Activated CD8-positive, alpha-beta memory T cell treated with anti-CD3 and anti-CD28 coated beads, Interleukin-2, amount 10 ng/mL, durations not matched to agents 7 days and 5 days (primary cell): ENCODE measurements at regions not wholly inside any gene's neighbourhood (a gene's known extent, or its start where the extent isn't known, plus 50 kb on each side); places are given as distances from the start of the nearest gene placed in this dataset.
"Not testable (repeated sequence)": the region's sequence is repeated elsewhere in the genome, so short reads cannot be mapped to it uniquely, and the experiment has no call there.

Experiments used
- ATAC-seq: fragments of 150-1000 bp; cut with Tn5 transposase; one replicate; pipeline ENCODE4 v1.10.0; 2021; ENCODE audit warnings: moderate library complexity
- CTCF ChIA-PET: fragments of 350-600 bp; sonication (Branson Sonifier 250); formaldehyde crosslinking; loops from one replicate; lab custom pipeline; 2021; ENCODE audit warnings: antibody characterized with exemption; lab: Charles Lee
- DNase-seq: peaks from one replicate; pipeline ENCODE4 v3.0.0-alpha.2; 2020
- H3K27ac Mint-ChIP-seq: one replicate; pipeline ENCODE4 v1.8.0; 2021; ENCODE audit warnings: mild to moderate bottlenecking, mixed read lengths
- H3K27me3 Mint-ChIP-seq: one replicate; pipeline ENCODE4 v1.8.0; 2021; ENCODE audit warnings: mixed read lengths
- H3K36me3 Mint-ChIP-seq: one replicate; pipeline ENCODE4 v1.8.0; 2021; ENCODE audit warnings: mild to moderate bottlenecking, mixed read lengths
- H3K4me1 Mint-ChIP-seq: one replicate; pipeline ENCODE4 v1.8.0; 2021; ENCODE audit warnings: mixed read lengths
- H3K4me3 Mint-ChIP-seq: one replicate; pipeline ENCODE4 v1.8.0; 2021; ENCODE audit warnings: mild to moderate bottlenecking, moderate library complexity, mixed read lengths
- H3K9me3 Mint-ChIP-seq: one replicate; pipeline ENCODE4 v1.8.0; 2022; ENCODE audit warnings: low read depth, mixed read lengths

DNA sequence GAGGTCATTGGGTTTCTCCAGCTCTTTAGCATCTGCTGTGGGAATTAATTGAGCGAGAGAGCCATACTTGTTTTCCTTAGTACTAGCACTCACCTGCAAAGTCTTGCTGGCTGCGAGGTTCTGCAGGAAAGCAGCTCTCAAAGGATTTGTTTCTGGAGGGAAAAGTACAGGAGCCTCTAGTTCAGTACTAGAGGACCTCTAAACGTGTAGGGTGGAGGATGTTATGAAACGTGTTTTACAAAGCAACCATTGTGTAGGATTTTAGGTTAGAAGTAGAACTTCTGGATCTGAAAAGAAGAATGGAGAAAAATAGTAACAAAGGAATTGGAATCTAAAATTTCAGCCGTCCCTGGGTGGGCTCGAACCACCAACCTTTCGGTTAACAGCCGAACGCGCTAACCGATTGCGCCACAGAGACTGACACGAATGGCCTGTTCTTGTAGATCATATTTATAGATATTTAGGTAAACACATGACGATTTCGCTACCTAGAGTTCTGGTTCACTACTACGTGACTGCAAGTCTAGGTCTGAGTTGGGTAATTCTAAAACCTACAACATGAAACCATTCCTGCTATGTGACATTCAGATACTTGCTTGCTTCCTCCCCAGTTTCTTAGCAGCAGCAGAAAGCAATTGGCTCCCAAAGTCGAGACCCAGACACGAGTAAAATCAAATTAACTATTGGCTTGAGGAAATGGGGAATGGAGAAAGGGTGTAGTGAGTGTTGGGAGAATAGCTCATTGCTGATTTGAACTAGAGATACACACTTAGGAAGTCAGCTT, 60.2 kb upstream of the CFAP126 start:
- peak overlapping the region; percentile 52 for H3K4me3 Mint-ChIP-seq
- H3K27ac Mint-ChIP-seq = no peak overlapping the region
- H3K36me3 Mint-ChIP-seq = no peaks in the 10 kb centered on the region
- peaks cover 36% of the 10 kb centered on the region for H3K27me3 Mint-ChIP-seq
- H3K9me3 Mint-ChIP-seq = no peaks in the 10 kb centered on the region
- peak; percentile 57 for DNase-seq
- peaks cover 21% of the 10 kb centered on the region for H3K4me1 Mint-ChIP-seq
- CTCF ChIA-PET = interaction anchor here (1.3 to 2.4 kb wide), 2 partner anchors 12 kb away, joined by 5 to 18 read pairs; no protein-coding TSS in a partner anchor
- ATAC-seq = peak; percentile 57

DNA sequence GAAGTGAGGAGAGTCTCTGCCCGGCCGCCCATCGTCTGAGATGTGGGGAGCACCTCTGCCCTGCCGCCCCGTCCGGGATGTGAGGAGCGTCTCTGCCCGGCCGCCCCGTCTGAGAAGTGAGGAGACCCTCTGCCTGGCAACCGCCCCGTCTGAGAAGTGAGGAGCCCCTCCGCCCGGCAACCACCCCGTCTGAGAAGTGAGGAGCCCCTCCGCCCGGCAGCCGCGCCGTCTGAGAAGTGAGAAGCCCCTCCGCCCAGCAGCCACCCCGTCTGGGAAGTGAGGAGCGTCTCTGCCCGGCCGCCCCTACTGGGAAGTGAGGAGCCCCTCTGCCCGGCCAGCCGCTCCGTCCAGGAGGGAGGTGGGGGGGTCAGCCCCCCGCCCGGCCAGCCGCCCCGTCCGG, 55.2 kb upstream of the CFAP126 start:
- peaks cover 32% of the 10 kb centered on the region for H3K4me1 Mint-ChIP-seq
- H3K9me3 Mint-ChIP-seq, H3K27me3 Mint-ChIP-seq, H3K36me3 Mint-ChIP-seq, CTCF ChIA-PET, ATAC-seq, DNase-seq, H3K4me3 Mint-ChIP-seq, H3K27ac Mint-ChIP-seq: not testable (repeated sequence)

DNA sequence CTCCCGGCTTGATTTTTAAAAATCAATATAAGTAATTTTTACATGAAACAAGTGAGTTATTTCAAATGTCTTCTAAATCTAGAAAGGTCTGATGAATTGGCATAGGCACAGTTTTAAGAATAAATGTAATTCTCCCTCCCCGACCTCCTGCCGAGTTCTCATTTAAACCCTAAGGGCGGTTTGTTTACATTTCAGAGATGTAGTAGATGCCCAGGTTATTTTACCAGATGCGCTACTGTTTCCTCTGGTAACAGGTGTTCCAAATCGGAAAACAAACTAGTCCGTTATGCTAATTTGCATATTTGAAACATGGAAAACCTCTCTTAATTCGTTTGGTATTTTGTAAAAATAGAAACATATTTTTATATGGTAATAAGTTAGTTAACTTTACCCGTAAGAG, 53.8 kb upstream of the CFAP126 start:
- no peak for ATAC-seq
- no peak for DNase-seq
- H3K36me3 Mint-ChIP-seq = no peaks in the 10 kb centered on the region
- no peaks in the 10 kb centered on the region for H3K9me3 Mint-ChIP-seq
- H3K4me3 Mint-ChIP-seq = peak overlapping the region; percentile 68
- H3K27me3 Mint-ChIP-seq = no peaks in the 10 kb centered on the region
- CTCF ChIA-PET = no interaction called here
- H3K4me1 Mint-ChIP-seq = peaks cover 25% of the 10 kb centered on the region
- no peak overlapping the region for H3K27ac Mint-ChIP-seq

DNA sequence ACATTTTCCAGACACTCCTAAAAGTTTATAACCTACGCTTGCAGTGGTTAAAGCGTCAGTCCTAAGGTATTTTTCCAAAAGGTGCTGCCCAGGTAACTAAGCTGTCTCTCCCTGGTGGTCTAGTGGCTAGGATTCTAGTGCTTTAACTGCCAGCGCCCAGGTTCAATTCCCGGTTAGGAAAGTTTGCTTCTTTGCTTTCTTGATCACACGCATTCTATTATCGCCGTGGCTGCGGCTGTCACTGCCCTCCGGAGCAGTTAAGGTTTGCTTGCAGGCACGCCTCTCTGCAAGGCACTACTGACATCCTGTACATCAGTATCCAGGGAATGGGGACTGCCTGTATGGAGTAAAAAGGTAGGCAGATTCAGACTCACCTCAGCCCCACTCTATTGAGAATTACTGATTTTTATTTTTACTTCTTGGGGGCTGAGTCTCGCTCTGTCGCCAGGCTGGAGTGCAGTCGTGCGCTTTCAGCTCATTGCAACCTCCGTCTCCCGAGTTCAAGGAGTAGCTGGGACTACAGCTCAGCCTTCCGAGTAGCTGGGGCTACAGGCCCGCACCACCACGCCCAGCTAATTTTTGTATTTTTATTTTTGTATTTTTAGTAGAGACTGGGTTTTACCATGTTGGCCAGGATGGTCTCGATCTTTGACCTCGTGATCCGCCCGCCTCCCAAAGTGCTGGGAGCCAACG, 53.2 kb upstream of the CFAP126 start:
- H3K27ac Mint-ChIP-seq = no peak overlapping the region
- H3K4me3 Mint-ChIP-seq = no peak overlapping the region
- H3K27me3 Mint-ChIP-seq = no peaks in the 10 kb centered on the region
- no peak for ATAC-seq
- CTCF ChIA-PET = interaction anchor here (0.8 to 1.5 kb wide), 2 partner anchors 18 to 21 kb away, joined by 3 read pairs; no protein-coding TSS in a partner anchor
- peaks cover 25% of the 10 kb centered on the region for H3K4me1 Mint-ChIP-seq
- no peaks in the 10 kb centered on the region for H3K9me3 Mint-ChIP-seq
- no peaks in the 10 kb centered on the region for H3K36me3 Mint-ChIP-seq
- no peak for DNase-seq

DNA sequence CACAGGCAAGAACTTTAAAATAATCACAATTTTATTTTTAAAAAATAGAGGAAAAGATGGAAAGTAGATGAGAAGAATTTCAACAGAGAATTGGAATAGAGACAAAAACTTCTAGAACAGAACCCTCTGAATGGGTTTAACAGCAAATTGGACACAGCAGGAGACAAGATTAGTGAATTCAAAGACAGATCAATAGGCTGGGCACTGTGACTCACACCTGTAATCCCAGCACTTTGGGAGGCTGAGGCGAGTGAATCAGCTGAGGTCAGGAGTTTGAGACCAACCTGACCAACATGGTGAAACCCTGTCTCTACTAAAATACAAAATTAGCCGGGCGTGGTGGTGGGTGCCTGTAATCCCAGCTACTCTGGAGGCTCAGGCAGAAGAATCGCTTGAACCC, 49.9 kb upstream of the CFAP126 start:
- H3K4me3 Mint-ChIP-seq, H3K9me3 Mint-ChIP-seq, H3K27me3 Mint-ChIP-seq, H3K27ac Mint-ChIP-seq, ATAC-seq, H3K36me3 Mint-ChIP-seq, CTCF ChIA-PET, DNase-seq: not testable (repeated sequence)
- H3K4me1 Mint-ChIP-seq = peaks cover 17% of the 10 kb centered on the region
